ENCODE measurements at regions not wholly inside any gene's neighbourhood (a gene's known extent, or its start where the extent isn't known, plus 50 kb on each side); places are given as distances from the start of the nearest gene placed in this dataset.

DNA sequence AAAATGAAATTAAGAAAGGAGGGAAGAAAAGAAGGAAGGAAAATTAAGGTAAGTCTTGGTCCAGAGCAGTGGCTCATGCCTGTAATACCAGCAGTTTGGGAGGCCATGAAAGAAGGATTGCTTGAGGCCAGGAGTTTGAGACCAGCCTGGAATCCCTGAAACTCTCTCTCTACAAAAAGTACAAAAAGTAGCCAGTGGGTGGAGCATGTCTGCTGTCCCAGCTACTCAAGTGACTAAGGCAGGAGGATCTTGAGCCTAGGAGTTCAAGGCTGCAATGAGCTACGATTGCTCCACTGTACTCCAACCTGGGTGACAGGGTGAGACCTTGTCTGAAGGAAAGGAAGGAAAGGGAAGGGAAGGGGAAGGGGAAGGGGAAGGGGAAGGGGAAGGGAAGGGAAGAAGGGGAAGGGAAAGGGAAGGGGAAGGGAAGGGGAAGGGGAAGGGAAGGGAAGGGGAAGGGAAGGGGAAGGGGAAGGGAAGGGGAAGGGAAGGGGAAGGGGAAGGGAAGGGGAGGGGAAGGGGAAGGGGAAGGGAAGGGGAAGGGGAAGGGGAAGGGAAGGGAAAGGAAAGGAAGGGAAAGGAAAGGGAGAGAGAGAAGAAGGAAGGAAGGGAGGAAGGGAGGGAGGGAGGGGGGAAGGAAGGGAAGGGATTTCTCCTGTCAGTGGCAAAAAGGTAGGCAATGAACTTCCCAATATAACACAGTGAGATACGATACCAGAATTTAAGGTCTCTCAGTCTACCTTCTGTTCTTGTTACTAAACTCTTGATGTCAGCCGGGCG lies 412.8 kb downstream of the CMPK2 start:
- TF ChIP-seq, protein P1, sequence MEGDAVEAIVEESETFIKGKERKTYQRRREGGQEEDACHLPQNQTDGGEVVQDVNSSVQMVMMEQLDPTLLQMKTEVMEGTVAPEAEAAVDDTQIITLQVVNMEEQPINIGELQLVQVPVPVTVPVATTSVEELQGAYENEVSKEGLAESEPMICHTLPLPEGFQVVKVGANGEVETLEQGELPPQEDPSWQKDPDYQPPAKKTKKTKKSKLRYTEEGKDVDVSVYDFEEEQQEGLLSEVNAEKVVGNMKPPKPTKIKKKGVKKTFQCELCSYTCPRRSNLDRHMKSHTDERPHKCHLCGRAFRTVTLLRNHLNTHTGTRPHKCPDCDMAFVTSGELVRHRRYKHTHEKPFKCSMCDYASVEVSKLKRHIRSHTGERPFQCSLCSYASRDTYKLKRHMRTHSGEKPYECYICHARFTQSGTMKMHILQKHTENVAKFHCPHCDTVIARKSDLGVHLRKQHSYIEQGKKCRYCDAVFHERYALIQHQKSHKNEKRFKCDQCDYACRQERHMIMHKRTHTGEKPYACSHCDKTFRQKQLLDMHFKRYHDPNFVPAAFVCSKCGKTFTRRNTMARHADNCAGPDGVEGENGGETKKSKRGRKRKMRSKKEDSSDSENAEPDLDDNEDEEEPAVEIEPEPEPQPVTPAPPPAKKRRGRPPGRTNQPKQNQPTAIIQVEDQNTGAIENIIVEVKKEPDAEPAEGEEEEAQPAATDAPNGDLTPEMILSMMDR (IDR thresholded peaks at IDR 0.05): no peak
- Histone ChIP-seq H3K4me3 (no peak overlapping the region), H3K9me3 (no peaks in the 10 kb centered on the region), H3K4me1 (no peaks in the 10 kb centered on the region), H3K27me3 (no peaks in the 10 kb centered on the region), H3K36me3 (no peaks in the 10 kb centered on the region), H3K27ac (no peak overlapping the region)
- no peak for DNase-seq (ENCODE audit: low spot score)

DNA sequence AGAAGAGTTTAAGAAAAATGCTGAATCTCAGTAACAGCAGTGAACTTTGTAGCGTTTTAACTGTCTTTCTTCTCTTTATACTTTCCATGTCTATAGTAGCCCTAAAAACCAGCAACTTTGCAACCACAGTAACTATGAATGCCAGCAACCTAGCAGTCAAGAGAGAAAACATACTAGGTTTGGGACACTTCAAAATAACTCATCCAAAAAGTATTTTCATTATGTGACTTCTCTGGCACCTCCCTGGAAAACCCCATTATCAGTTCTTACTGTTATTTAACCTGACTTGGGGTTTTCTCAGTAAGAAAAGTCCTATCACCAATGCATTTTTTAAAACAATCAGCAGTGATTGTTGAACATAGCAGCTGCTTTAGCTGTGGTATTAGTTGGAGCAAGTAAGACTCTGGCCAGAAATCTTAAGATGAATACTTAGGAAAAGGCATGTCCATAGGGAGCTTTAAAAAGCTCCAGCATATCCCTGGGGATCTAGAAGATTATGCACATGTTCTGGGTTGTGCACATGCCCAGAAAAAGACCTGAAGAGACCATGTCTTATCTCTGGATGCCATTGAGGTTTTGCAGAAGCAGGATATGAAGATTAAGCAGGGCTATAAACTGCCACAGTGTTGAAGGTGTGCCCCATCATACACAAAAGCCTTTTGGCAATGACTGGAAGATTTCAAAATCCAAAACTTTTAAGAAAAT lies 411.3 kb downstream of the CMPK2 start:
- H3K27me3 ChIP-seq: no peaks in the 10 kb centered on the region
- TF ChIP-seq, protein P1 (IDR thresholded peaks at IDR 0.05): no peak
- H3K4me1 ChIP-seq: no peaks in the 10 kb centered on the region
- no peak overlapping the region for H3K4me3 ChIP-seq
- H3K36me3 ChIP-seq: no peaks in the 10 kb centered on the region
- H3K27ac ChIP-seq: no peak overlapping the region
- no peaks in the 10 kb centered on the region for H3K9me3 ChIP-seq
- no peak for DNase-seq (ENCODE audit: low spot score)

DNA sequence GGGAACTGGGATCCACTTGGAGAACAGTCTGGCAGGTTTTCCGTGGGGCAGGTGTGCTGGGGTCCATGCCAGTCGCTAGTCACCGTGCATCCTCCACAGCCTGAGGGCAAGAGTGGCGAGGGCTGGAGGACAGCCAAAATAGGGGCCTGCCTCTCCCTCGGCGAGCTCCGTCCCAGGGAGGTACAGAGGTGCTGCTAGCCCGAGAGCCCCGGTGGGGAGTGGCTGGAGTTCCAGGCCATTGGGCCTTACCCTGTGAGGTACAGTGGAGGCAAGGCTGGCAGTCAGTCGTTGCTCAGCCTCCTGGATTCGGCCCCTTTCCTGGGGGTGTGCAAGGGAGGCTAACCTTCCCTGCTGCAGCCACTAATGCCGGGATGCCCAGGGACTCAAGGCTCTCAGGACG lies 406.6 kb downstream of the CMPK2 start:
- no peak for DNase-seq (ENCODE audit: low spot score)
- Histone ChIP-seq H3K4me3 (no peak overlapping the region), H3K27ac (no peak overlapping the region), H3K4me1 (no peaks in the 10 kb centered on the region), H3K9me3 (no peaks in the 10 kb centered on the region), H3K27me3 (no peaks in the 10 kb centered on the region), H3K36me3 (no peaks in the 10 kb centered on the region)
- TF ChIP-seq, protein P1 (IDR thresholded peaks at IDR 0.05): no peak

DNA sequence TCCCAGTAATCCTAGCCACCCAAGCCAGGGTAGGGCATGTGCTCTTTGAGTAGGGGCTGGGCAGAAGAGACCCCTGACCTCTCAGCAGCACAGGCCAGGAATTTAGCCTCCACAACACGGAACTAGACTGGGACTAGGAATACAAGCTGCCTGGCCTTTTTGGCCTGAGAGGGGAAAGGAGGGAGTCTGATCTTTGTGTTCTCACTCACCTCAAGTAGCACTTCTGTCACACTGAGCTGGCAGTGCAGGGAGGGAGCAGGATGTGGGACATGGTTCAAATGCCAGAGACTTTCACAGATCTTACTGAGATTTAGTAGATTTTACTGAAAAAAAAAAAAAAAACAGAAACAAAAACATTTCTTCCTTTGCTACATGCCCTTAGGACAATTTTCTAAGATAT lies 395.2 kb downstream of the CMPK2 start:
- no peaks in the 10 kb centered on the region for H3K27me3 ChIP-seq
- H3K27ac ChIP-seq: no peak overlapping the region
- no peak overlapping the region for H3K4me3 ChIP-seq
- DNase-seq (ENCODE audit: low spot score): no peak
- H3K9me3 ChIP-seq: peaks cover 0 to 7% of the 10 kb centered on the region in 2 donors
- no peaks in the 10 kb centered on the region for H3K4me1 ChIP-seq
- no peaks in the 10 kb centered on the region for H3K36me3 ChIP-seq
- TF ChIP-seq, protein P1 (IDR thresholded peaks at IDR 0.05): no peak

DNA sequence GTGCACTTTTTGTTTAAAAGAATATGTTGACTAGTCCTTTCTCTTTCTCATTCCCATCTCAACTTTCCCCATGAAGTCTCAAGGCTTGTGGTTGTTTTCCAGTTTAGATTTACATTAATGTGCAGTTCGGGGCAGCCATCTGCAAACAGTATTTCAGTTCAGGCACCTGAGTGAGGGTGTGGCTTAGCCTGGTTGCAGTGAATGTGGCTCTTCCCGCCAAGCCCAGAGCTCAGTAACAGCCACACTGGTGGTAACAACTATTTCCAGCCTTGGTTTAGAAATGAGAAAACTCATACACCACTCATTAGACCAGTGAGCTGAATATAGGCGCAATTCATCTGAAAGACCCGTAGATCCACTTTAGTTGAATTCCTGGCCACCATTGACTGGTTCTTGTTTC lies 394.3 kb downstream of the CMPK2 start:
- peaks cover 0 to 7% of the 10 kb centered on the region in 2 donors for H3K9me3 ChIP-seq
- H3K4me1 ChIP-seq: no peaks in the 10 kb centered on the region
- H3K27ac ChIP-seq: no peak overlapping the region
- no peaks in the 10 kb centered on the region for H3K27me3 ChIP-seq
- H3K36me3 ChIP-seq: no peaks in the 10 kb centered on the region
- no peak overlapping the region for H3K4me3 ChIP-seq
- DNase-seq (ENCODE audit: low spot score): no peak
- TF ChIP-seq, protein P1 (IDR thresholded peaks at IDR 0.05): no peak

Data from right atrium auricular region (tissue), 2 donors.